ENCODE measurements at regions not wholly inside any gene's neighbourhood (a gene's known extent, or its start where the extent isn't known, plus 50 kb on each side); places are given as distances from the start of the nearest gene placed in this dataset.

DNA sequence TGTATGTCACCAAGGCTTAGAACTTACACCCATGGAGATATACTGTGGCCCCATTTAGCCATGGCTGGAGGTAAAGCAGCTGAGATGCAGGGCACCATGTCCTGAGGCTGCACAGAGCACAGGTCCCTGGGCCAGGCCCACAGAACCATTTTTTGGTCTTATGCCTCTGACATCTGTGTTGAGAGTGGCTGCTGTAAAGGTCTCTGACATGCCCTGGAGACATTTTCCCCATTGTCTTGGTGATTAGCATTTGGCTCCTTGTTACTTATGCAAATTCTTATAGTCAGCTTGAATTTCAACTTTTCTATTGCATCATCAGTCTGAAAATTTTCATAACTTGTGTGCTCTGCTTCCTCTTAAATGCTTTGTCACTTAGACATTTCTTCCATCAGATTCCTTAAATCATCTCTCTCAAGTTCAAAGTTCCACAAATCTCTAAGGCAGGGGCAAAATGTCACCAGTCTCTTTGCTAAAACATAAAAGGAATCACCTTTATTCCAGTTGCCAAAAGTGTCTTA is 701.3 kb downstream of the EPHA3 start:
- no peak overlapping the region for H3K4me3 ChIP-seq (replicated peaks; ENCODE audit: insufficient read depth, low read length)
- no peak overlapping the region for H3K27ac ChIP-seq (replicated peaks)
- no peaks in the 10 kb centered on the region for H3K27me3 ChIP-seq (ENCODE audit: insufficient read depth, poor library complexity, severe bottlenecking)
- TF ChIP-seq CTCF (IDR thresholded peaks at IDR 0.05; ENCODE audit: insufficient read depth, low read length), result no peak
- no peak for TF ChIP-seq POLR2AphosphoS5 (IDR thresholded peaks at IDR 0.05; ENCODE audit: low read depth)
- TF ChIP-seq, protein P1, sequence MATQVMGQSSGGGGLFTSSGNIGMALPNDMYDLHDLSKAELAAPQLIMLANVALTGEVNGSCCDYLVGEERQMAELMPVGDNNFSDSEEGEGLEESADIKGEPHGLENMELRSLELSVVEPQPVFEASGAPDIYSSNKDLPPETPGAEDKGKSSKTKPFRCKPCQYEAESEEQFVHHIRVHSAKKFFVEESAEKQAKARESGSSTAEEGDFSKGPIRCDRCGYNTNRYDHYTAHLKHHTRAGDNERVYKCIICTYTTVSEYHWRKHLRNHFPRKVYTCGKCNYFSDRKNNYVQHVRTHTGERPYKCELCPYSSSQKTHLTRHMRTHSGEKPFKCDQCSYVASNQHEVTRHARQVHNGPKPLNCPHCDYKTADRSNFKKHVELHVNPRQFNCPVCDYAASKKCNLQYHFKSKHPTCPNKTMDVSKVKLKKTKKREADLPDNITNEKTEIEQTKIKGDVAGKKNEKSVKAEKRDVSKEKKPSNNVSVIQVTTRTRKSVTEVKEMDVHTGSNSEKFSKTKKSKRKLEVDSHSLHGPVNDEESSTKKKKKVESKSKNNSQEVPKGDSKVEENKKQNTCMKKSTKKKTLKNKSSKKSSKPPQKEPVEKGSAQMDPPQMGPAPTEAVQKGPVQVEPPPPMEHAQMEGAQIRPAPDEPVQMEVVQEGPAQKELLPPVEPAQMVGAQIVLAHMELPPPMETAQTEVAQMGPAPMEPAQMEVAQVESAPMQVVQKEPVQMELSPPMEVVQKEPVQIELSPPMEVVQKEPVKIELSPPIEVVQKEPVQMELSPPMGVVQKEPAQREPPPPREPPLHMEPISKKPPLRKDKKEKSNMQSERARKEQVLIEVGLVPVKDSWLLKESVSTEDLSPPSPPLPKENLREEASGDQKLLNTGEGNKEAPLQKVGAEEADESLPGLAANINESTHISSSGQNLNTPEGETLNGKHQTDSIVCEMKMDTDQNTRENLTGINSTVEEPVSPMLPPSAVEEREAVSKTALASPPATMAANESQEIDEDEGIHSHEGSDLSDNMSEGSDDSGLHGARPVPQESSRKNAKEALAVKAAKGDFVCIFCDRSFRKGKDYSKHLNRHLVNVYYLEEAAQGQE (IDR thresholded peaks at IDR 0.05; ENCODE audit: insufficient replicate concordance, low read depth), result no peak
- TF ChIP-seq SPI1 (IDR thresholded peaks at IDR 0.05; ENCODE audit: borderline replicate concordance, low read depth), result no peak
- TF ChIP-seq GABPA (IDR thresholded peaks at IDR 0.05; ENCODE audit: low read depth), result no peak
- no peak for DNase-seq (ENCODE audit: low read depth in 1 of 2, low spot score in 1 of 2)

GRCh38 chr3:89813500-89813899 is 706.1 kb downstream of the EPHA3 start:
- no peak overlapping the region for H3K4me3 ChIP-seq (replicated peaks; ENCODE audit: insufficient read depth, low read length)
- DNase-seq (ENCODE audit: low read depth in 1 of 2, low spot score in 1 of 2), result no peak
- no peak overlapping the region for H3K27ac ChIP-seq (replicated peaks)
- no peaks in the 10 kb centered on the region for H3K27me3 ChIP-seq (ENCODE audit: insufficient read depth, poor library complexity, severe bottlenecking)
- TF ChIP-seq, protein P1 (IDR thresholded peaks at IDR 0.05; ENCODE audit: insufficient replicate concordance, low read depth), result no peak
- no peak for TF ChIP-seq CTCF (IDR thresholded peaks at IDR 0.05; ENCODE audit: insufficient read depth, low read length)
- no peak for TF ChIP-seq SPI1 (IDR thresholded peaks at IDR 0.05; ENCODE audit: borderline replicate concordance, low read depth)
- no peak for TF ChIP-seq GABPA (IDR thresholded peaks at IDR 0.05; ENCODE audit: low read depth)
- TF ChIP-seq POLR2AphosphoS5 (IDR thresholded peaks at IDR 0.05; ENCODE audit: low read depth), result no peak

DNA sequence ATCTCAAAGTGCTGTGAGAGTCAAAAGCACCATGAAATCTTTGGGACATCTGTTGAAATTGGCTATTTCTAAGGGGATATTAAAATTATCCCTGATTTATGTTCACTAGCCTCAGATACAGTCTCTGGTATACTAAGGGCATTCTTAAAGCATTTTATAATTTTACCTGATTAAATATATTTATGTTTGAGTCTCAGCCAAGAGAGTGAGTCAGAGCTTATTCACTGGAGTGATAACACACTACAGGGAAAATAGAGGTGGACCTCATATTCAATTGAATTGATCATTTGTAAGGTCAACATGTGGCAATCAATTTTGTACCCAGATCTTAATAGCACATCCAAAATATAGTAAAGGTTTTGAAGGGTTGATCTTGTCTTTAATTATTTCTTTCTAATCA is 733.6 kb downstream of the EPHA3 start:
- DNase-seq (ENCODE audit: low read depth in 1 of 2, low spot score in 1 of 2), result no peak
- no peaks in the 10 kb centered on the region for H3K27me3 ChIP-seq (ENCODE audit: insufficient read depth, poor library complexity, severe bottlenecking)
- H3K27ac ChIP-seq (replicated peaks), result no peak overlapping the region
- no peak overlapping the region for H3K4me3 ChIP-seq (replicated peaks; ENCODE audit: insufficient read depth, low read length)
- TF ChIP-seq, protein P1 (IDR thresholded peaks at IDR 0.05; ENCODE audit: insufficient replicate concordance, low read depth), result no peak
- TF ChIP-seq CTCF (IDR thresholded peaks at IDR 0.05; ENCODE audit: insufficient read depth, low read length) (no peak), SPI1 (IDR thresholded peaks at IDR 0.05; ENCODE audit: borderline replicate concordance, low read depth) (no peak), GABPA (IDR thresholded peaks at IDR 0.05; ENCODE audit: low read depth) (no peak), POLR2AphosphoS5 (IDR thresholded peaks at IDR 0.05; ENCODE audit: low read depth) (no peak)
